ENCODE measurements at regions not wholly inside any gene's neighbourhood (a gene's known extent, or its start where the extent isn't known, plus 50 kb on each side); places are given as distances from the start of the nearest gene placed in this dataset.

GRCh38 chr17:57197466-57198071 is 58.8 kb upstream of the MSI2 start:
- TF ChIP-seq EZH2 (optimal IDR thresholded peaks at IDR 0.05; ENCODE audit: low read depth, low read length) (no peak), EZH2phosphoT487 (IDR thresholded peaks at IDR 0.05; ENCODE audit: low read length) (no peak)
- TF ChIP-seq, protein P1, sequence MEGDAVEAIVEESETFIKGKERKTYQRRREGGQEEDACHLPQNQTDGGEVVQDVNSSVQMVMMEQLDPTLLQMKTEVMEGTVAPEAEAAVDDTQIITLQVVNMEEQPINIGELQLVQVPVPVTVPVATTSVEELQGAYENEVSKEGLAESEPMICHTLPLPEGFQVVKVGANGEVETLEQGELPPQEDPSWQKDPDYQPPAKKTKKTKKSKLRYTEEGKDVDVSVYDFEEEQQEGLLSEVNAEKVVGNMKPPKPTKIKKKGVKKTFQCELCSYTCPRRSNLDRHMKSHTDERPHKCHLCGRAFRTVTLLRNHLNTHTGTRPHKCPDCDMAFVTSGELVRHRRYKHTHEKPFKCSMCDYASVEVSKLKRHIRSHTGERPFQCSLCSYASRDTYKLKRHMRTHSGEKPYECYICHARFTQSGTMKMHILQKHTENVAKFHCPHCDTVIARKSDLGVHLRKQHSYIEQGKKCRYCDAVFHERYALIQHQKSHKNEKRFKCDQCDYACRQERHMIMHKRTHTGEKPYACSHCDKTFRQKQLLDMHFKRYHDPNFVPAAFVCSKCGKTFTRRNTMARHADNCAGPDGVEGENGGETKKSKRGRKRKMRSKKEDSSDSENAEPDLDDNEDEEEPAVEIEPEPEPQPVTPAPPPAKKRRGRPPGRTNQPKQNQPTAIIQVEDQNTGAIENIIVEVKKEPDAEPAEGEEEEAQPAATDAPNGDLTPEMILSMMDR (IDR thresholded peaks at IDR 0.05; ENCODE audit: low read length): no peak
- H3K4me1 ChIP-seq (ENCODE audit: low read length): no peaks in the 10 kb centered on the region
- no peak overlapping the region for H3K4me2 ChIP-seq (ENCODE audit: low read depth, low read length)
- H3K9me3 ChIP-seq (replicated peaks; ENCODE audit: insufficient read depth, low read length): no peaks in the 10 kb centered on the region
- H3K36me3 ChIP-seq (replicated peaks; ENCODE audit: insufficient read depth, low read length): no peaks in the 10 kb centered on the region
- no peak for DNase-seq
- H3K9me2 ChIP-seq (replicated peaks; ENCODE audit: insufficient read depth, low read length): no peaks in the 10 kb centered on the region
- H4K20me1 ChIP-seq (ENCODE audit: insufficient read depth, low read length): no peaks in the 10 kb centered on the region
- H3K4me3 ChIP-seq (ENCODE audit: low read length): no peak overlapping the region
- H3K27me3 ChIP-seq (replicated peaks; ENCODE audit: insufficient read depth, low read length): no peaks in the 10 kb centered on the region
- no peaks in the 10 kb centered on the region for H3K79me2 ChIP-seq (ENCODE audit: low read length)
- no peak overlapping the region for H2AFZ ChIP-seq (ENCODE audit: low read length)
- no peak overlapping the region for H3K9ac ChIP-seq (ENCODE audit: low read length)
- no peaks in the 10 kb centered on the region for H3F3A ChIP-seq (ENCODE audit: insufficient read depth, low read length)
- no peak overlapping the region for H3K27ac ChIP-seq (ENCODE audit: low read length)

DNA sequence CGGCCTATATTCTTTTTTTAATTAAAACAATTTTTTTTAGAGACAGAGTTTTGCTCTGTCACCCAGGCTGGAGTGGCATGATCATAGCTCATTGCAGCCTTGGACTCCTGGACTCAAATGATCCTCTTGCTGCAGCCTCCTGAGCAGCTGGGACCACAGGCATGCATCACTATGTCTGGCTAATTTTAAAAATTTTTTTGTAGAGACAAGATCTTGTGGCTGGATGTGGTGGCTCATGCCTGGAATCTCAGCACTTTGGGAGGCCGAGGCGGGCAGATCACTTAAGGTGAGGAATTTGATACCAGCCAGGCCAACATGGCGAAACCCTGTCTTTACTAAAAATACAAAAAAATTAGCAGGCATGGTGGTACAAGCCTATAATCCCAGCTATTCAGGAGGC is 54.8 kb upstream of the MSI2 start:
- no peak overlapping the region for H3K4me2 ChIP-seq (ENCODE audit: low read depth, low read length)
- H3K27me3 ChIP-seq (replicated peaks; ENCODE audit: insufficient read depth, low read length): no peaks in the 10 kb centered on the region
- no peaks in the 10 kb centered on the region for H3K9me3 ChIP-seq (replicated peaks; ENCODE audit: insufficient read depth, low read length)
- no peak overlapping the region for H3K27ac ChIP-seq (ENCODE audit: low read length)
- H3K9ac ChIP-seq (ENCODE audit: low read length): no peak overlapping the region
- H3K36me3 ChIP-seq (replicated peaks; ENCODE audit: insufficient read depth, low read length): no peaks in the 10 kb centered on the region
- no peaks in the 10 kb centered on the region for H3K79me2 ChIP-seq (ENCODE audit: low read length)
- no peak for TF ChIP-seq EZH2 (optimal IDR thresholded peaks at IDR 0.05; ENCODE audit: low read depth, low read length)
- TF ChIP-seq EZH2phosphoT487 (IDR thresholded peaks at IDR 0.05; ENCODE audit: low read length): no peak
- TF ChIP-seq, protein P1 (IDR thresholded peaks at IDR 0.05; ENCODE audit: low read length): no peak
- no peak overlapping the region for H3K4me3 ChIP-seq (ENCODE audit: low read length)
- no peaks in the 10 kb centered on the region for H3K4me1 ChIP-seq (ENCODE audit: low read length)
- no peaks in the 10 kb centered on the region for H4K20me1 ChIP-seq (ENCODE audit: insufficient read depth, low read length)
- no peak for DNase-seq
- no peak overlapping the region for H2AFZ ChIP-seq (ENCODE audit: low read length)
- H3K9me2 ChIP-seq (replicated peaks; ENCODE audit: insufficient read depth, low read length): no peaks in the 10 kb centered on the region
- no peaks in the 10 kb centered on the region for H3F3A ChIP-seq (ENCODE audit: insufficient read depth, low read length)

DNA sequence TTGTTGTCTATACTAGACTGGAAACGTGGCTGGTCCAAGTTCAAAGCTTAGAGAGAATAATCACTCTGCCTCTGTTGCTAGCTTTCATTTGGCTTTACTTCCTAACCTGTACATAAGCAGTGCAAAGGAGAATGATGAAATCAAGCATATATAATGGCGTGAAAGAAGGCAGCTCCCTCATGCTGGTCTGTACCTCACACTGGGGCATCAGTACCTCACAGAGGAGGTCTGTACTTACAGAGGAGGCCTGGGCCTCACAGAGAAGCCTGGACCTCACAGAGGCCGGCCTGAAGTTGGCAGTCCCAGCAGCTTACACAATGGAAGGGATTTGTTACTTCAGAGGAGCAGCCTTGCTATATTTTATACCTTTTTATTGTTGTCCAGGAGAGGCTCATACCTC is 53.3 kb upstream of the MSI2 start:
- Histone ChIP-seq H2AFZ (ENCODE audit: low read length) (no peak overlapping the region), H4K20me1 (ENCODE audit: insufficient read depth, low read length) (no peaks in the 10 kb centered on the region), H3K9me3 (replicated peaks; ENCODE audit: insufficient read depth, low read length) (no peaks in the 10 kb centered on the region), H3K9me2 (replicated peaks; ENCODE audit: insufficient read depth, low read length) (no peaks in the 10 kb centered on the region), H3K27me3 (replicated peaks; ENCODE audit: insufficient read depth, low read length) (no peaks in the 10 kb centered on the region), H3K79me2 (ENCODE audit: low read length) (no peaks in the 10 kb centered on the region), H3K4me2 (ENCODE audit: low read depth, low read length) (no peak overlapping the region), H3K36me3 (replicated peaks; ENCODE audit: insufficient read depth, low read length) (no peaks in the 10 kb centered on the region), H3F3A (ENCODE audit: insufficient read depth, low read length) (no peaks in the 10 kb centered on the region), H3K4me3 (ENCODE audit: low read length) (no peak overlapping the region), H3K9ac (ENCODE audit: low read length) (no peak overlapping the region), H3K27ac (ENCODE audit: low read length) (no peak overlapping the region), H3K4me1 (ENCODE audit: low read length) (no peaks in the 10 kb centered on the region)
- TF ChIP-seq EZH2phosphoT487 (IDR thresholded peaks at IDR 0.05; ENCODE audit: low read length) (no peak), EZH2 (optimal IDR thresholded peaks at IDR 0.05; ENCODE audit: low read depth, low read length) (no peak)
- TF ChIP-seq, protein P1 (IDR thresholded peaks at IDR 0.05; ENCODE audit: low read length): no peak
- no peak for DNase-seq

Measured in MM.1S (cell line).